ENCODE measurements at regions not wholly inside any gene's neighbourhood (a gene's known extent, or its start where the extent isn't known, plus 50 kb on each side); places are given as distances from the start of the nearest gene placed in this dataset.
A peak's percentile ranks its signal among the peaks of the same experiment; 100 is the strongest.

- no peak for DNase-seq
These were observed 146.0 kb downstream of the MIS18A start for GRCh38 chr21:32132881-32133280.

GRCh38 chr21:32132409-32132808 lies 146.4 kb downstream of the MIS18A start:
- DNase-seq: no peak

GRCh38 chr21:32131960-32132359 lies 146.9 kb downstream of the MIS18A start:
- DNase-seq: peak; percentile 42

- no peak for DNase-seq
These were observed 147.7 kb downstream of the MIS18A start for GRCh38 chr21:32131164-32131563.

- no peak for DNase-seq
These were observed 148.6 kb downstream of the MIS18A start for GRCh38 chr21:32130031-32130891.

GRCh38 chr21:32127081-32127480 lies 151.8 kb downstream of the MIS18A start:
- peak; percentile 89 for DNase-seq

- DNase-seq: no peak
These were observed 156.8 kb downstream of the MIS18A start for GRCh38 chr21:32122082-32122481.

- no peak for DNase-seq
These were observed 158.6 kb downstream of the MIS18A start for GRCh38 chr21:32120230-32120629.

GRCh38 chr21:32119811-32120210 lies 159.0 kb downstream of the MIS18A start:
- DNase-seq: no peak

- no peak for DNase-seq
These were observed 159.5 kb downstream of the MIS18A start for GRCh38 chr21:32119389-32119788.

- no peak for DNase-seq
These were observed 164.3 kb downstream of the MIS18A start for GRCh38 chr21:32114419-32115035.

- DNase-seq: no peak
These were observed 165.4 kb downstream of the MIS18A start for GRCh38 chr21:32113486-32113885.

GRCh38 chr21:32112195-32112594 lies 166.7 kb downstream of the MIS18A start:
- no peak for DNase-seq

- no peak for DNase-seq
These were observed 170.3 kb downstream of the MIS18A start for GRCh38 chr21:32108566-32108965.

- no peak for DNase-seq
These were observed 175.5 kb downstream of the MIS18A start for GRCh38 chr21:32103361-32103760.

GRCh38 chr21:32102426-32102825 lies 176.4 kb downstream of the MIS18A start:
- DNase-seq: no peak

GRCh38 chr21:32101277-32101676 lies 177.6 kb downstream of the MIS18A start:
- no peak for DNase-seq

- no peak for DNase-seq
These were observed 178.4 kb downstream of the MIS18A start for GRCh38 chr21:32100423-32100822.

GRCh38 chr21:32099812-32100416 lies 178.9 kb downstream of the MIS18A start:
- no peak for DNase-seq

- DNase-seq: peak; percentile 77
These were observed 182.4 kb downstream of the MIS18A start for GRCh38 chr21:32096411-32096810.

- no peak for DNase-seq
These were observed 184.0 kb downstream of the MIS18A start for GRCh38 chr21:32094804-32095203.

- no peak for DNase-seq
These were observed 185.0 kb downstream of the MIS18A start for GRCh38 chr21:32093646-32094462.

GRCh38 chr21:32090956-32091355 lies 187.9 kb downstream of the MIS18A start:
- DNase-seq: no peak

Measured in retina (tissue), 1 donor.